Esophagus squamous epithelium (tissue), 4 donors: ENCODE measurements at regions not wholly inside any gene's neighbourhood (a gene's known extent, or its start where the extent isn't known, plus 50 kb on each side); places are given as distances from the start of the nearest gene placed in this dataset.

Experiments
- CTCF ChIP-seq, 6 experiments: fragments of 450-650 bp in 4 of 6; fragments of 200-600 bp in 2 of 6; sonication (generic) in 2 of 6; IDR thresholded peaks; one replicate each; pipeline ENCODE4 v1.5.1; 2016 to 2019; ENCODE audit warnings: antibody characterized with exemption in 6 of 6, mild to moderate bottlenecking in 4 of 6, moderate library complexity in 4 of 6
- POLR2A ChIP-seq, 4 donors: fragments of 450-650 bp; IDR thresholded peaks; one replicate each; pipeline ENCODE4 v1.6.1; 2017; ENCODE audit warnings: antibody characterized with exemption in 4 of 4, mild to moderate bottlenecking in 4 of 4, moderate library complexity in 3 of 4

- TF ChIP-seq POLR2A (IDR thresholded peaks at IDR 0.05) (no peak), CTCF (IDR thresholded peaks at IDR 0.05) (no peak)
Observed at GRCh38 chr7:32248522-32248921, 178.3 kb upstream of the PDE1C start.
